Liver (tissue), 8 donors: ENCODE measurements at regions not wholly inside any gene's neighbourhood (a gene's known extent, or its start where the extent isn't known, plus 50 kb on each side); places are given as distances from the start of the nearest gene placed in this dataset.

Experiments
- DNase-seq: peaks from one replicate; pipeline ENCODE4 v3.0.0-alpha.2; 2017; ENCODE audit warnings: low spot score
- H3K27ac ChIP-seq, 2 donors: one replicate each; pipeline ENCODE4 v1.7.0; 2013; ENCODE audit warnings: inconsistent platforms in 2 of 2, low read length in 2 of 2, control low read depth in 1 of 2, low read depth in 1 of 2, mild to moderate bottlenecking in 1 of 2
- H3K27me3 ChIP-seq, 4 donors: one replicate each; pipeline versions ENCODE4 v1.6.1 to v1.7.0; 2013; ENCODE audit warnings: low read length in 3 of 4, inconsistent platforms in 1 of 4, mild to moderate bottlenecking in 1 of 4, moderate library complexity in 1 of 4; ENCODE audit not compliant: control insufficient read depth in 4 of 4, insufficient read depth in 4 of 4
- H3K36me3 ChIP-seq, 4 donors: one replicate each; pipeline versions ENCODE4 v1.6.1 to v1.7.0; 2013; ENCODE audit warnings: low read length in 3 of 4, mild to moderate bottlenecking in 3 of 4, low read depth in 1 of 4, moderate library complexity in 1 of 4; ENCODE audit not compliant: control insufficient read depth in 4 of 4, insufficient read depth in 3 of 4
- H3K4me1 ChIP-seq, 4 donors: one replicate each; pipeline versions ENCODE4 v1.6.1 to v1.7.0; 2013; ENCODE audit warnings: low read length in 3 of 4, mild to moderate bottlenecking in 3 of 4, moderate library complexity in 1 of 4; ENCODE audit not compliant: control insufficient read depth in 4 of 4, insufficient read depth in 4 of 4
- H3K4me3 ChIP-seq, 3 donors: one replicate each; pipeline versions ENCODE4 v1.6.1 to v1.7.0; 2013; ENCODE audit warnings: low read length in 3 of 3, control low read depth in 1 of 3, low read depth in 1 of 3, mild to moderate bottlenecking in 1 of 3
- H3K9ac ChIP-seq, 2 donors: one replicate each; pipeline ENCODE4 v1.7.0; 2013; ENCODE audit warnings: low read length in 2 of 2, mild to moderate bottlenecking in 2 of 2, moderate library complexity in 2 of 2, control low read depth in 1 of 2, low read depth in 1 of 2
- H3K9me3 ChIP-seq, 4 donors: one replicate each; pipeline versions ENCODE4 v1.6.1 to v1.7.0; 2013; ENCODE audit warnings: low read length in 3 of 4; ENCODE audit not compliant: control insufficient read depth in 4 of 4
- ATF3 ChIP-seq: IDR thresholded peaks from 2 replicates; pipeline ENCODE4 v1.6.1; 2016; ENCODE audit warnings: antibody characterized with exemption
- CTCF ChIP-seq: fragments of 150-350 bp; IDR thresholded peaks from 2 replicates; pipeline ENCODE4 v1.5.1; 2017; ENCODE audit warnings: improper control_type of control experiment, low read depth, low read length; ENCODE audit not compliant: missing input control
- FOXA1 ChIP-seq: IDR thresholded peaks from 2 replicates; pipeline ENCODE4 v1.6.1; 2016; ENCODE audit warnings: antibody characterized with exemption
- FOXA2 ChIP-seq: IDR thresholded peaks from 2 replicates; pipeline ENCODE4 v1.6.1; 2016; ENCODE audit warnings: antibody characterized with exemption
- GABPA ChIP-seq, 2 donors: IDR thresholded peaks in 1 of 2; conservative IDR thresholded peaks in 1 of 2; 2 replicates each; pipeline ENCODE4 v1.6.1; 2016; ENCODE audit warnings: antibody characterized with exemption in 2 of 2, mild to moderate bottlenecking in 1 of 2, moderate library complexity in 1 of 2
- HNF4A ChIP-seq, 2 donors: conservative IDR thresholded peaks; 2 replicates each; pipeline ENCODE4 v1.6.1; 2016; ENCODE audit warnings: antibody characterized with exemption in 2 of 2, mild to moderate bottlenecking in 2 of 2
- JUND ChIP-seq, 2 donors: IDR thresholded peaks; 2 replicates each; pipeline ENCODE4 v1.6.1; 2016; ENCODE audit warnings: antibody characterized with exemption in 2 of 2
- MAX ChIP-seq: IDR thresholded peaks from 2 replicates; pipeline ENCODE4 v1.6.1; 2016; ENCODE audit warnings: antibody characterized with exemption
- REST ChIP-seq: IDR thresholded peaks from 2 replicates; pipeline ENCODE4 v1.6.1; 2016; ENCODE audit warnings: antibody characterized with exemption, mild to moderate bottlenecking
- YY1 ChIP-seq: IDR thresholded peaks from 2 replicates; pipeline ENCODE4 v1.6.1; 2016; ENCODE audit warnings: antibody characterized with exemption, mild to moderate bottlenecking
- ZBTB33 ChIP-seq: IDR thresholded peaks from 2 replicates; pipeline ENCODE4 v1.6.1; 2016; ENCODE audit warnings: antibody characterized with exemption
- WGBS: extraction: QIAGEN DNeasy Blood & Tissue Kit; methylation state at CpG from one replicate; pipeline ENCODE4 v1.1.7; 2013; 5-methylcytosine and 5-hydroxymethylcytosine counted together
- donor health status: healthy.
- donor health status: healthy.
- donor health status: healthy.
- donor health status: healthy.
- donor health status: healthy.

- no peak for TF ChIP-seq FOXA1
- TF ChIP-seq YY1 = no peak
- TF ChIP-seq FOXA2 = no peak
- no peak for TF ChIP-seq ATF3
- no peak for TF ChIP-seq CTCF
- TF ChIP-seq GABPA (IDR thresholded peaks at IDR 0.05 in 1 of 2, conservative IDR thresholded peaks at IDR 0.05 in 1 of 2) = no peak
- no peak for TF ChIP-seq ZBTB33
- TF ChIP-seq JUND (IDR thresholded peaks at IDR 0.05) = no peak
- no peak overlapping the region for H3K27ac ChIP-seq
- H3K9me3 ChIP-seq = no peaks in the 10 kb centered on the region
- H3K36me3 ChIP-seq = no peaks in the 10 kb centered on the region
- no peaks in the 10 kb centered on the region for H3K27me3 ChIP-seq
- DNase-seq = no peak
- H3K9ac ChIP-seq = no peak overlapping the region
- no peaks in the 10 kb centered on the region for H3K4me1 ChIP-seq
- H3K4me3 ChIP-seq = no peak overlapping the region
- WGBS = 83% methylated on average over 3 of the region's 3 CpGs
Observed at GRCh38 chr12:86456241-86456640, 200.1 kb upstream of the MGAT4C start.

GRCh38 chr12:86445356-86445755 lies 189.2 kb upstream of the MGAT4C start:
- Histone ChIP-seq H3K9ac (no peak overlapping the region), H3K36me3 (no peaks in the 10 kb centered on the region), H3K4me3 (no peak overlapping the region), H3K9me3 (no peaks in the 10 kb centered on the region), H3K4me1 (no peaks in the 10 kb centered on the region), H3K27me3 (no peaks in the 10 kb centered on the region), H3K27ac (no peak overlapping the region)
- no peak for TF ChIP-seq REST
- no peak for TF ChIP-seq ATF3
- TF ChIP-seq GABPA (IDR thresholded peaks at IDR 0.05 in 1 of 2, conservative IDR thresholded peaks at IDR 0.05 in 1 of 2) = no peak
- TF ChIP-seq HNF4A (conservative IDR thresholded peaks at IDR 0.05) = no peak
- TF ChIP-seq FOXA2 = no peak
- no peak for TF ChIP-seq FOXA1
- TF ChIP-seq MAX = no peak
- 75% methylated on average over 5 of the region's 5 CpGs for WGBS
- DNase-seq = no peak
